Smooth muscle cell (in vitro differentiated cells): ENCODE measurements at regions not wholly inside any gene's neighbourhood (a gene's known extent, or its start where the extent isn't known, plus 50 kb on each side); places are given as distances from the start of the nearest gene placed in this dataset.

Experiments used
- DNase-seq: peaks from one replicate; lab custom pipeline; 2025; ENCODE audit not compliant: unreplicated experiment; lab: John Stamatoyannopoulos, UW
- H2AFZ ChIP-seq: fragments of 200-600 bp; sonication (generic); 2 replicates; pipeline ENCODE4 v1.6.0; 2016; ENCODE audit warnings: antibody characterized with exemption, low read depth, mild to moderate bottlenecking
- H3F3A ChIP-seq: fragments of 200-600 bp; sonication (generic); 2 replicates; pipeline ENCODE4 v1.6.0; 2017; ENCODE audit warnings: antibody characterized with exemption, low read depth
- H3K27ac ChIP-seq: fragments of 200-600 bp; sonication (generic); 2 replicates; pipeline ENCODE4 v1.5.1; 2016; ENCODE audit warnings: low read depth, mild to moderate bottlenecking
- H3K27me3 ChIP-seq: fragments of 200-600 bp; sonication (generic); 2 replicates; pipeline ENCODE4 v1.6.1; 2016; ENCODE audit warnings: low read depth, mild to moderate bottlenecking
- H3K36me3 ChIP-seq: fragments of 200-600 bp; sonication (generic); 2 replicates; pipeline ENCODE4 v1.5.1; 2016; ENCODE audit warnings: low read depth
- H3K4me1 ChIP-seq: fragments of 200-600 bp; sonication (generic); 2 replicates; pipeline ENCODE4 v1.5.1; 2016; ENCODE audit warnings: low read depth
- H3K4me2 ChIP-seq: fragments of 200-600 bp; sonication (generic); 2 replicates; pipeline ENCODE4 v1.6.0; 2016; ENCODE audit warnings: mild to moderate bottlenecking
- H3K4me3 ChIP-seq: fragments of 200-600 bp; sonication (generic); 2 replicates; pipeline ENCODE4 v1.5.1; 2016; ENCODE audit warnings: mild to moderate bottlenecking
- H3K79me2 ChIP-seq: fragments of 200-600 bp; sonication (generic); 2 replicates; pipeline ENCODE4 v1.6.0; 2016; ENCODE audit warnings: low read depth, mild to moderate bottlenecking
- H3K9ac ChIP-seq: fragments of 200-600 bp; sonication (generic); 2 replicates; pipeline ENCODE4 v1.6.0; 2016; ENCODE audit warnings: low read depth
- H3K9me3 ChIP-seq: fragments of 200-600 bp; sonication (generic); replicated peaks from 2 replicates; pipeline ENCODE4 v1.5.1; 2016; ENCODE audit warnings: low read depth
- H4K20me1 ChIP-seq: fragments of 200-600 bp; sonication (generic); 2 replicates; pipeline ENCODE4 v1.6.0; 2016; ENCODE audit warnings: low read depth
- WGBS: methylation state at CpG from one replicate; pipeline ENCODE4 v1.1.7; 2016; ENCODE audit warnings: low lambda C conversion rate; 5-methylcytosine and 5-hydroxymethylcytosine counted together
- TF ChIP-seq, protein P1 (sequence below): fragments of 200-600 bp; sonication (generic); IDR thresholded peaks from 2 replicates; pipeline ENCODE4 v1.5.1; 2017; ENCODE audit warnings: borderline replicate concordance, mild to moderate bottlenecking, antibody characterized with exemption; ENCODE audit not compliant: insufficient read depth, poor library complexity, severe bottlenecking

DNA sequence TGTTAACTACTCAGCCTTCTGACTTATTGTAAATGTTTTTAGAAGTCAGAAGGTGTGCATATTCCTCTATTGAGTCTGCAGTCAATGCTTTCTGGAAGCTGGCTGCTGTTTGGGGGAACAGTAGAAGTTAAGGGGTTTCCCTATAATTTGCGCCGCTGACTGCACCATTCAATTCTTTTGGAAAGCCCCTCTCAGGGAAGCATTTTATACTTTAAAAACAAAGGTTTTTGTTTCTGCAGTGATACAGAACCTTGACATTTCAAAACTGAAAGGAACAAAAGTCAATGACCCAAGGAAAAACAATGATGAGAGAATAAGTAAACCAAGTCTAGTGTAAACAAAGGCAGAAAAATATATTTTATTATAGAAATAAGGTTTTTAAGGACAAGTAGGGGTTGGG lies 120.8 kb upstream of the TNFAIP3 start:
- H2AFZ ChIP-seq: no peak overlapping the region
- no peaks in the 10 kb centered on the region for H3K27me3 ChIP-seq
- no peaks in the 10 kb centered on the region for H3K9me3 ChIP-seq
- no peak overlapping the region for H3K27ac ChIP-seq
- peaks cover 14% of the 10 kb centered on the region for H3K4me1 ChIP-seq
- no peaks in the 10 kb centered on the region for H3F3A ChIP-seq
- H3K9ac ChIP-seq: no peak overlapping the region
- 98% methylated on average over 2 of the region's 2 CpGs for WGBS
- TF ChIP-seq, protein P1, sequence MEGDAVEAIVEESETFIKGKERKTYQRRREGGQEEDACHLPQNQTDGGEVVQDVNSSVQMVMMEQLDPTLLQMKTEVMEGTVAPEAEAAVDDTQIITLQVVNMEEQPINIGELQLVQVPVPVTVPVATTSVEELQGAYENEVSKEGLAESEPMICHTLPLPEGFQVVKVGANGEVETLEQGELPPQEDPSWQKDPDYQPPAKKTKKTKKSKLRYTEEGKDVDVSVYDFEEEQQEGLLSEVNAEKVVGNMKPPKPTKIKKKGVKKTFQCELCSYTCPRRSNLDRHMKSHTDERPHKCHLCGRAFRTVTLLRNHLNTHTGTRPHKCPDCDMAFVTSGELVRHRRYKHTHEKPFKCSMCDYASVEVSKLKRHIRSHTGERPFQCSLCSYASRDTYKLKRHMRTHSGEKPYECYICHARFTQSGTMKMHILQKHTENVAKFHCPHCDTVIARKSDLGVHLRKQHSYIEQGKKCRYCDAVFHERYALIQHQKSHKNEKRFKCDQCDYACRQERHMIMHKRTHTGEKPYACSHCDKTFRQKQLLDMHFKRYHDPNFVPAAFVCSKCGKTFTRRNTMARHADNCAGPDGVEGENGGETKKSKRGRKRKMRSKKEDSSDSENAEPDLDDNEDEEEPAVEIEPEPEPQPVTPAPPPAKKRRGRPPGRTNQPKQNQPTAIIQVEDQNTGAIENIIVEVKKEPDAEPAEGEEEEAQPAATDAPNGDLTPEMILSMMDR: no peak
- no peak overlapping the region for H3K4me2 ChIP-seq
- no peak overlapping the region for H3K4me3 ChIP-seq
- H3K79me2 ChIP-seq: no peaks in the 10 kb centered on the region
- H3K36me3 ChIP-seq: no peaks in the 10 kb centered on the region
- H4K20me1 ChIP-seq: no peaks in the 10 kb centered on the region
- DNase-seq: no peak

DNA sequence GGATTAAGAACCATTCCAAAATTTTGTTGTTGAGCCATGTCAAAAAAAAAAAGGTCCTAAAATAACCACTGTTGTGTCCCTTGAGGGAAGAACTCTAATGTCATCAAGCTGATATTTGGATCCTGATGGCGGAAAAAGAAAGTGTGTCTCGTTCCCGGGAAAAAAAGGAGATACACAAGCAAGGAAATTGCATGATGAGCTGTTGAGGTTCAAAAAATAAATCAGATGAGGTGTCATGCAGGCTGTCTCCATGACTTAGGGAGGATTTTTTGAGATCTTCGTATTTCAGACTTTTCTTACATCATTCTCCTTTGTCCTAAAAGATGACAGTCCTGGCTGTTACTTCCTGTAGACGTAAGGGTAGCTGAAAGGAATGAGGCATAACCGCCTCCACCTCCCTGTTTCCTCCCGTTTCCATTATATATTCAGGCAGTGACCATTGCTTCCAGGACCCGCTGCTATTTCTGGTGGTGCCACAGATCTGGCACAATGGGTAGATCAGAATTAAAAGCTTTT lies 117.3 kb upstream of the TNFAIP3 start:
- H3K4me3 ChIP-seq: no peak overlapping the region
- 59% methylated on average over 8 of the region's 8 CpGs for WGBS
- DNase-seq: no peak

DNA sequence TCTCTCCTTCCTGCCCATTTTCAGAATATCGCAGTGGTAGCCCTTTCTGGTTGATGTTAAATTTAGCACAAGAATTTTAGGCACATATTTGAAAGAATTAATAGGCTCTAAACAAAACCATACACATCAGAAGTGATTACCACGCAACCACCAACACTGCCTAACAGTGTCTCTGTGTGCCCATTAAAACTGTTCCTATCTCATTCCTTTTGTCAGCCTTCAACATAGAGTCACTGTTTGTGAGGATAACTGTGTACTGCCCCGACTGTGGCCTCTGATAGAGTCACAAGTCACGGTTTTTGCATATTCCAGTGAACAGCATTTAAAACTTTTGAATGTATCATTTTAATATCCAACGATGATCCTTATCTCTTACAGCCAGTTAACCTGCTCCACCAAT lies 116.8 kb upstream of the TNFAIP3 start:
- Histone ChIP-seq H3K9ac (no peak overlapping the region), H3K4me3 (no peak overlapping the region), H3F3A (no peaks in the 10 kb centered on the region), H3K4me1 (peaks cover 14% of the 10 kb centered on the region), H3K27ac (no peak overlapping the region), H3K79me2 (no peaks in the 10 kb centered on the region), H3K36me3 (no peaks in the 10 kb centered on the region), H3K27me3 (no peaks in the 10 kb centered on the region), H3K9me3 (no peaks in the 10 kb centered on the region), H3K4me2 (no peak overlapping the region), H2AFZ (no peak overlapping the region), H4K20me1 (no peaks in the 10 kb centered on the region)
- DNase-seq: no peak
- TF ChIP-seq, protein P1: no peak
- WGBS: 81% methylated on average over 5 of the region's 5 CpGs

More for the DNA sequence above, 117.3 kb upstream of the TNFAIP3 start:
- Histone ChIP-seq H2AFZ (no peak overlapping the region), H3K79me2 (no peaks in the 10 kb centered on the region), H3K4me1 (peaks cover 14% of the 10 kb centered on the region), H3K27ac (no peak overlapping the region), H4K20me1 (no peaks in the 10 kb centered on the region), H3F3A (no peaks in the 10 kb centered on the region), H3K4me2 (no peak overlapping the region), H3K36me3 (no peaks in the 10 kb centered on the region), H3K9me3 (no peaks in the 10 kb centered on the region), H3K9ac (no peak overlapping the region), H3K27me3 (no peaks in the 10 kb centered on the region)
- TF ChIP-seq, protein P1: no peak
